Smooth muscle cell (in vitro differentiated cells): ENCODE measurements at regions not wholly inside any gene's neighbourhood (a gene's known extent, or its start where the extent isn't known, plus 50 kb on each side); places are given as distances from the start of the nearest gene placed in this dataset.

Source experiments
- DNase-seq: peaks from one replicate; lab custom pipeline; 2025; ENCODE audit not compliant: unreplicated experiment; lab: John Stamatoyannopoulos, UW
- H2AFZ ChIP-seq: fragments of 200-600 bp; sonication (generic); 2 replicates; pipeline ENCODE4 v1.6.0; 2016; ENCODE audit warnings: antibody characterized with exemption, low read depth, mild to moderate bottlenecking
- H3F3A ChIP-seq: fragments of 200-600 bp; sonication (generic); 2 replicates; pipeline ENCODE4 v1.6.0; 2017; ENCODE audit warnings: antibody characterized with exemption, low read depth
- H3K27ac ChIP-seq: fragments of 200-600 bp; sonication (generic); 2 replicates; pipeline ENCODE4 v1.5.1; 2016; ENCODE audit warnings: low read depth, mild to moderate bottlenecking
- H3K27me3 ChIP-seq: fragments of 200-600 bp; sonication (generic); 2 replicates; pipeline ENCODE4 v1.6.1; 2016; ENCODE audit warnings: low read depth, mild to moderate bottlenecking
- H3K36me3 ChIP-seq: fragments of 200-600 bp; sonication (generic); 2 replicates; pipeline ENCODE4 v1.5.1; 2016; ENCODE audit warnings: low read depth
- H3K4me1 ChIP-seq: fragments of 200-600 bp; sonication (generic); 2 replicates; pipeline ENCODE4 v1.5.1; 2016; ENCODE audit warnings: low read depth
- H3K4me2 ChIP-seq: fragments of 200-600 bp; sonication (generic); 2 replicates; pipeline ENCODE4 v1.6.0; 2016; ENCODE audit warnings: mild to moderate bottlenecking
- H3K4me3 ChIP-seq: fragments of 200-600 bp; sonication (generic); 2 replicates; pipeline ENCODE4 v1.5.1; 2016; ENCODE audit warnings: mild to moderate bottlenecking
- H3K79me2 ChIP-seq: fragments of 200-600 bp; sonication (generic); 2 replicates; pipeline ENCODE4 v1.6.0; 2016; ENCODE audit warnings: low read depth, mild to moderate bottlenecking
- H3K9ac ChIP-seq: fragments of 200-600 bp; sonication (generic); 2 replicates; pipeline ENCODE4 v1.6.0; 2016; ENCODE audit warnings: low read depth
- H3K9me3 ChIP-seq: fragments of 200-600 bp; sonication (generic); replicated peaks from 2 replicates; pipeline ENCODE4 v1.5.1; 2016; ENCODE audit warnings: low read depth
- H4K20me1 ChIP-seq: fragments of 200-600 bp; sonication (generic); 2 replicates; pipeline ENCODE4 v1.6.0; 2016; ENCODE audit warnings: low read depth
- WGBS: methylation state at CpG from one replicate; pipeline ENCODE4 v1.1.7; 2016; ENCODE audit warnings: low lambda C conversion rate; 5-methylcytosine and 5-hydroxymethylcytosine counted together
- TF ChIP-seq, protein P1 (sequence below): fragments of 200-600 bp; sonication (generic); IDR thresholded peaks from 2 replicates; pipeline ENCODE4 v1.5.1; 2017; ENCODE audit warnings: borderline replicate concordance, mild to moderate bottlenecking, antibody characterized with exemption; ENCODE audit not compliant: insufficient read depth, poor library complexity, severe bottlenecking

DNA sequence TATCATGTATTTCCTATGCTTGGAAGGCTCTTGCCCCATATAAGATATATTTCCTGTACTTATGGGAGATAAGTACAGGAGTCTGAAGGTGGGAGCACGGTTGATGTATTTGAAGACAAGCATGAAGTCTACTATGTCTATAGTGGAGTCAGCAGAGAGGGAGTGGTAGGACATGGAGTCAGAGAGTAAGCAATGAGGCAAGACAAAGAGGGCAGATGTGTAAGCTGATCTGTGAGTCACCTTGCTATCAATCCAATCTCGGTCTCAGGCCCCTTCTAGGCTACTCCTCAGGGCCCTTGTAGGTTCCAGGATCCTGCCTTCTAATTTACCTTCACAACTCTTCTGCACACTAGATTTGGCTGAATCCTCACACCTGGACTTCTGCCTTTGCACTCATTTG is 105.5 kb downstream of the MACIR start:
- H3K9me3 ChIP-seq = no peaks in the 10 kb centered on the region
- H3K4me2 ChIP-seq = no peak overlapping the region
- no peak overlapping the region for H3K27ac ChIP-seq
- TF ChIP-seq, protein P1, sequence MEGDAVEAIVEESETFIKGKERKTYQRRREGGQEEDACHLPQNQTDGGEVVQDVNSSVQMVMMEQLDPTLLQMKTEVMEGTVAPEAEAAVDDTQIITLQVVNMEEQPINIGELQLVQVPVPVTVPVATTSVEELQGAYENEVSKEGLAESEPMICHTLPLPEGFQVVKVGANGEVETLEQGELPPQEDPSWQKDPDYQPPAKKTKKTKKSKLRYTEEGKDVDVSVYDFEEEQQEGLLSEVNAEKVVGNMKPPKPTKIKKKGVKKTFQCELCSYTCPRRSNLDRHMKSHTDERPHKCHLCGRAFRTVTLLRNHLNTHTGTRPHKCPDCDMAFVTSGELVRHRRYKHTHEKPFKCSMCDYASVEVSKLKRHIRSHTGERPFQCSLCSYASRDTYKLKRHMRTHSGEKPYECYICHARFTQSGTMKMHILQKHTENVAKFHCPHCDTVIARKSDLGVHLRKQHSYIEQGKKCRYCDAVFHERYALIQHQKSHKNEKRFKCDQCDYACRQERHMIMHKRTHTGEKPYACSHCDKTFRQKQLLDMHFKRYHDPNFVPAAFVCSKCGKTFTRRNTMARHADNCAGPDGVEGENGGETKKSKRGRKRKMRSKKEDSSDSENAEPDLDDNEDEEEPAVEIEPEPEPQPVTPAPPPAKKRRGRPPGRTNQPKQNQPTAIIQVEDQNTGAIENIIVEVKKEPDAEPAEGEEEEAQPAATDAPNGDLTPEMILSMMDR = no peak
- H3K36me3 ChIP-seq = no peaks in the 10 kb centered on the region
- WGBS = 92% methylated on average over 2 of the region's 2 CpGs
- DNase-seq = no peak
- H3K4me1 ChIP-seq = peaks cover under 1% of the 10 kb centered on the region
- no peak overlapping the region for H3K9ac ChIP-seq
- no peak overlapping the region for H2AFZ ChIP-seq
- H3F3A ChIP-seq = no peaks in the 10 kb centered on the region
- H3K79me2 ChIP-seq = no peaks in the 10 kb centered on the region
- no peaks in the 10 kb centered on the region for H4K20me1 ChIP-seq
- no peak overlapping the region for H3K4me3 ChIP-seq
- no peaks in the 10 kb centered on the region for H3K27me3 ChIP-seq

DNA sequence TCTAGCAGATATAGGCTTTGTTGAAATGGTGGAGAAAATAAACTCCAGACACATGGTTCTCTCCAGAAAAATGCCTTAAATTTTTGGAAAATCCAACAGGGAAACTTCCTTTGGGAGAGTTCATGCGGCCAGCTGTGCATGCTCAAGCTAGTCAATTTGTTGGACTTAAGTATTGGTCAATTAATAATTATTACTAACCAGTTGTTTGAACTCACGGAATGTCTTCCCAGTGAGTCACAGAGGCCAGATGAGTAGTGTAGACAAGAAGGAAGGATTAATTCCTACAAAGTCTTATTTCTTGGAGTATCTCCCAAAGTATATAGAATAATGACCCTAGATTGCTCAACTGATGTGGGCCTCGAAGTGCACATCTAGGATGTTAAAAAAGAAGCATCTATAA is 103.6 kb downstream of the MACIR start:
- H3F3A ChIP-seq = no peaks in the 10 kb centered on the region
- no peaks in the 10 kb centered on the region for H4K20me1 ChIP-seq
- no peak overlapping the region for H3K9ac ChIP-seq
- DNase-seq = no peak
- no peaks in the 10 kb centered on the region for H3K9me3 ChIP-seq
- no peaks in the 10 kb centered on the region for H3K36me3 ChIP-seq
- WGBS = 65% methylated on average over 3 of the region's 3 CpGs
- no peak overlapping the region for H3K4me2 ChIP-seq
- no peaks in the 10 kb centered on the region for H3K27me3 ChIP-seq
- TF ChIP-seq, protein P1 = no peak
- no peak overlapping the region for H3K4me3 ChIP-seq
- no peak overlapping the region for H2AFZ ChIP-seq
- no peaks in the 10 kb centered on the region for H3K79me2 ChIP-seq
- H3K27ac ChIP-seq = no peak overlapping the region
- no peaks in the 10 kb centered on the region for H3K4me1 ChIP-seq

GRCh38 chr5:103360475-103360874 is 101.9 kb downstream of the MACIR start:
- Histone ChIP-seq H3K9ac (no peak overlapping the region), H2AFZ (no peak overlapping the region), H3K79me2 (no peaks in the 10 kb centered on the region), H3K36me3 (no peaks in the 10 kb centered on the region), H3K27ac (no peak overlapping the region), H3K27me3 (no peaks in the 10 kb centered on the region), H3K4me1 (no peaks in the 10 kb centered on the region), H4K20me1 (no peaks in the 10 kb centered on the region), H3K4me2 (no peak overlapping the region), H3K4me3 (no peak overlapping the region), H3K9me3 (no peaks in the 10 kb centered on the region), H3F3A (no peaks in the 10 kb centered on the region)
- no peak for DNase-seq
- TF ChIP-seq, protein P1 = no peak

GRCh38 chr5:103358305-103358995 is 99.9 kb downstream of the MACIR start:
- H3K27ac ChIP-seq = no peak overlapping the region
- H3K36me3 ChIP-seq = no peaks in the 10 kb centered on the region
- H2AFZ ChIP-seq = no peak overlapping the region
- TF ChIP-seq, protein P1 = no peak
- H3K4me3 ChIP-seq = no peak overlapping the region
- no peaks in the 10 kb centered on the region for H3K9me3 ChIP-seq
- no peak overlapping the region for H3K9ac ChIP-seq
- no peak for DNase-seq
- H4K20me1 ChIP-seq = no peaks in the 10 kb centered on the region
- no peaks in the 10 kb centered on the region for H3K79me2 ChIP-seq
- H3F3A ChIP-seq = no peaks in the 10 kb centered on the region
- no peak overlapping the region for H3K4me2 ChIP-seq
- no peaks in the 10 kb centered on the region for H3K4me1 ChIP-seq
- H3K27me3 ChIP-seq = no peaks in the 10 kb centered on the region
- WGBS = 65% methylated on average over 6 of the region's 6 CpGs
